Right lobe of liver (tissue), 4 donors: ENCODE measurements at regions not wholly inside any gene's neighbourhood (a gene's known extent, or its start where the extent isn't known, plus 50 kb on each side); places are given as distances from the start of the nearest gene placed in this dataset.

Experiments
- CTCF ChIP-seq, 4 donors: fragments of 200-600 bp in 3 of 4; fragments of 450-650 bp in 1 of 4; IDR thresholded peaks; one replicate each; pipeline versions ENCODE4 v1.5.1 to v1.8.0; 2016 to 2022; ENCODE audit warnings: antibody characterized with exemption in 4 of 4, mild to moderate bottlenecking in 2 of 4
- POLR2A ChIP-seq: fragments of 450-650 bp; IDR thresholded peaks from one replicate; pipeline ENCODE4 v1.6.1; 2017; ENCODE audit warnings: antibody characterized with exemption, mild to moderate bottlenecking
- donor health status: DM: no; HTN: no; CAD: no.
- donor health status: DM: no; HTN: no; CAD: no.
- donor health status: DM: no; HTN: yes; CAD: no.

- TF ChIP-seq POLR2A (no peak), CTCF (IDR thresholded peaks at IDR 0.05) (no peak)
Observed at GRCh38 chr6:142697922-142698321, 247.1 kb downstream of the HIVEP2 start.
